H9 (cell line): ENCODE measurements at regions not wholly inside any gene's neighbourhood (a gene's known extent, or its start where the extent isn't known, plus 50 kb on each side); places are given as distances from the start of the nearest gene placed in this dataset.

Experiments
- DNase-seq: peaks from one replicate; pipeline ENCODE4 v3.0.0-alpha.2; 2017
- H2AFZ ChIP-seq: one replicate; pipeline ENCODE4 v1.6.1; 2013; ENCODE audit warnings: mild to moderate bottlenecking, low read length, control low read depth, moderate library complexity
- H2AK5ac ChIP-seq: 2 replicates; pipeline ENCODE4 v1.6.1; 2013; ENCODE audit warnings: low read length, control low read depth, mixed read lengths; ENCODE audit not compliant: insufficient read length
- H2BK120ac ChIP-seq: one replicate; pipeline ENCODE4 v1.6.1; 2013; ENCODE audit warnings: low read depth, mild to moderate bottlenecking, low read length, control low read depth, inconsistent platforms; ENCODE audit not compliant: poor library complexity, severe bottlenecking
- H2BK12ac ChIP-seq: 2 replicates; pipeline ENCODE4 v1.6.1; 2013; ENCODE audit warnings: low read length, control low read depth, mixed read lengths, low read depth; ENCODE audit not compliant: insufficient read length
- H2BK15ac ChIP-seq: 2 replicates; pipeline ENCODE4 v1.6.1; 2013; ENCODE audit warnings: low read depth, low read length, control low read depth
- H2BK20ac ChIP-seq: one replicate; pipeline ENCODE4 v1.6.1; 2013; ENCODE audit warnings: low read depth, mild to moderate bottlenecking, low read length, control low read depth, inconsistent platforms; ENCODE audit not compliant: poor library complexity, severe bottlenecking
- H2BK5ac ChIP-seq: 2 replicates; pipeline ENCODE4 v1.6.1; 2013; ENCODE audit warnings: low read length, control low read depth, mixed read lengths; ENCODE audit not compliant: insufficient read length
- H3K14ac ChIP-seq: 2 replicates; pipeline ENCODE4 v1.6.1; 2013; ENCODE audit warnings: low read length, control low read depth; ENCODE audit not compliant: insufficient read depth
- H3K18ac ChIP-seq: 2 replicates; pipeline ENCODE4 v1.6.1; 2013; ENCODE audit warnings: low read depth, mild to moderate bottlenecking, mixed read lengths, low read length, control low read depth; ENCODE audit not compliant: insufficient read length
- H3K23ac ChIP-seq: 2 replicates; pipeline ENCODE4 v1.6.1; 2013; ENCODE audit warnings: low read length, control low read depth, mixed read lengths, low read depth; ENCODE audit not compliant: insufficient read length
- H3K23me2 ChIP-seq: 2 replicates; pipeline ENCODE4 v1.6.1; 2013; ENCODE audit warnings: low read depth, mild to moderate bottlenecking, mixed read lengths, low read length, control low read depth; ENCODE audit not compliant: insufficient read length, poor library complexity, severe bottlenecking
- H3K27ac ChIP-seq: 2 replicates; pipeline ENCODE4 v1.5.1; 2013; ENCODE audit warnings: low read length, control low read depth, mixed read lengths, low read depth; ENCODE audit not compliant: insufficient read length
- H3K27me3 ChIP-seq: 2 replicates; pipeline ENCODE4 v1.6.1; 2013; ENCODE audit warnings: low read length, control low read depth, inconsistent platforms; ENCODE audit not compliant: insufficient read depth
- H3K4ac ChIP-seq: 2 replicates; pipeline ENCODE4 v1.6.1; 2013; ENCODE audit warnings: low read depth, mild to moderate bottlenecking, control low read depth, inconsistent platforms, low read length, moderate library complexity
- H3K4me1 ChIP-seq: 2 replicates; pipeline ENCODE4 v1.6.1; 2013; ENCODE audit warnings: low read length, control low read depth, inconsistent platforms; ENCODE audit not compliant: insufficient read depth
- H3K4me2 ChIP-seq: 2 replicates; pipeline ENCODE4 v1.6.1; 2013; ENCODE audit warnings: low read length, control low read depth, mixed read lengths; ENCODE audit not compliant: insufficient read length, insufficient read depth
- H3K56ac ChIP-seq: 2 replicates; pipeline ENCODE4 v1.6.1; 2013; ENCODE audit warnings: low read depth, mild to moderate bottlenecking, mixed read lengths, low read length, control low read depth; ENCODE audit not compliant: insufficient read length
- H3K79me1 ChIP-seq: 2 replicates; pipeline ENCODE4 v1.6.1; 2013; ENCODE audit warnings: low read depth, mild to moderate bottlenecking, moderate library complexity, low read length, control low read depth, inconsistent platforms; ENCODE audit not compliant: insufficient read depth, poor library complexity, severe bottlenecking
- H3K79me2 ChIP-seq: 2 replicates; pipeline ENCODE4 v1.6.1; 2013; ENCODE audit warnings: low read length, control low read depth, inconsistent platforms; ENCODE audit not compliant: insufficient read depth
- H3K9ac ChIP-seq: 2 replicates; pipeline ENCODE4 v1.6.1; 2013; ENCODE audit warnings: low read length, control low read depth, mixed read lengths; ENCODE audit not compliant: insufficient read length; ENCODE audit errors: extremely low read depth
- H3K9me3 ChIP-seq: one replicate; pipeline ENCODE4 v1.6.1; 2013; ENCODE audit warnings: low read depth, low read length, inconsistent platforms; ENCODE audit not compliant: control insufficient read depth
- H3T11ph ChIP-seq: one replicate; pipeline ENCODE4 v1.6.1; 2013; ENCODE audit warnings: mild to moderate bottlenecking, low read length, control low read depth, inconsistent platforms
- H4K20me1 ChIP-seq: one replicate; pipeline ENCODE4 v1.6.1; 2013; ENCODE audit not compliant: control insufficient read depth, insufficient read length, insufficient read depth
- H4K5ac ChIP-seq: 2 replicates; pipeline ENCODE4 v1.6.1; 2013; ENCODE audit warnings: low read depth, mild to moderate bottlenecking, mixed read lengths, low read length, control low read depth; ENCODE audit not compliant: insufficient read length
- H4K8ac ChIP-seq: replicated peaks from 2 replicates; pipeline ENCODE4 v1.6.1; 2013; ENCODE audit warnings: low read length, control low read depth, mixed read lengths, low read depth; ENCODE audit not compliant: insufficient read length
- H4K91ac ChIP-seq: 2 replicates; pipeline ENCODE4 v1.6.1; 2013; ENCODE audit warnings: low read depth, mild to moderate bottlenecking, moderate library complexity, mixed read lengths, low read length, control low read depth; ENCODE audit not compliant: insufficient read length
- H3K27ac Mint-ChIP-seq, 3 experiments: 2 replicates in 2 of 3; 3 replicates in 1 of 3; pipeline ENCODE4 v1.8.0; 2020 to 2021; ENCODE audit warnings: mixed read lengths in 3 of 3, mild to moderate bottlenecking in 1 of 3, moderate library complexity in 1 of 3
- H3K27me3 Mint-ChIP-seq: 2 replicates; pipeline ENCODE4 v1.8.0; 2021; ENCODE audit warnings: low read depth, mild to moderate bottlenecking, moderate library complexity, mixed read lengths
- H3K36me3 Mint-ChIP-seq, 3 experiments: 2 replicates in 2 of 3; 3 replicates in 1 of 3; pipeline ENCODE4 v1.8.0; 2020 to 2021; ENCODE audit warnings: low read depth in 3 of 3, mixed read lengths in 3 of 3; ENCODE audit not compliant: insufficient read depth in 1 of 3
- H3K4me1 Mint-ChIP-seq, 2 experiments: 2 replicates each; pipeline ENCODE4 v1.8.0; 2020; ENCODE audit warnings: mixed read lengths in 2 of 2
- H3K4me3 Mint-ChIP-seq, 2 experiments: 2 replicates in 1 of 2; 3 replicates in 1 of 2; pipeline ENCODE4 v1.8.0; 2020 to 2021; ENCODE audit warnings: mild to moderate bottlenecking in 2 of 2, mixed read lengths in 2 of 2, moderate library complexity in 1 of 2
- H3K9me3 Mint-ChIP-seq, 2 experiments: 2 replicates in 1 of 2; 3 replicates in 1 of 2; pipeline ENCODE4 v1.8.0; 2020; ENCODE audit warnings: mild to moderate bottlenecking in 2 of 2, mixed read lengths in 2 of 2, moderate library complexity in 1 of 2
- WGBS: extraction: QIAGEN DNeasy Blood & Tissue Kit; methylation state at CpG from one replicate; pipeline ENCODE4 v1.1.7; 2013; ENCODE audit warnings: missing lambda C conversion rate, low lambda C conversion rate, mixed read lengths; ENCODE audit not compliant: insufficient read length; ENCODE audit errors: extremely low coverage; 5-methylcytosine and 5-hydroxymethylcytosine counted together
- TF ChIP-seq, protein P1 (sequence below): fragments of 200-600 bp; sonication (generic); conservative IDR thresholded peaks from 3 replicates; pipeline ENCODE4 v1.8.0; 2021; ENCODE audit warnings: antibody characterized with exemption, mild to moderate bottlenecking

- Histone ChIP-seq H3K9ac (no peak overlapping the region), H3K27ac (no peak overlapping the region), H4K20me1 (no peaks in the 10 kb centered on the region), H2BK12ac (no peak overlapping the region), H2BK120ac (no peak overlapping the region), H2BK20ac (no peak overlapping the region), H3K4ac (no peak overlapping the region), H2BK15ac (no peak overlapping the region), H2AFZ (no peak overlapping the region), H4K8ac (no peak overlapping the region), H3T11ph (no peak overlapping the region), H3K79me2 (no peaks in the 10 kb centered on the region), H3K27me3 (no peaks in the 10 kb centered on the region), H4K91ac (no peak overlapping the region), H3K79me1 (no peaks in the 10 kb centered on the region), H3K23ac (no peak overlapping the region), H4K5ac (no peak overlapping the region), H3K4me2 (no peak overlapping the region), H3K14ac (no peak overlapping the region), H2BK5ac (no peak overlapping the region), H3K9me3 (no peaks in the 10 kb centered on the region), H2AK5ac (no peak overlapping the region), H3K4me1 (no peaks in the 10 kb centered on the region), H3K56ac (no peak overlapping the region), H3K23me2 (no peaks in the 10 kb centered on the region), H3K18ac (no peak overlapping the region)
- no CpG with 5 or more reads among the region's 14 CpGs for WGBS
- Mint-ChIP-seq H3K4me1 (peaks cover 8 to 14% of the 10 kb centered on the region in 2 experiments), H3K27ac (0 out of 7 replicates have a peak overlapping the region, but pooled peaks of 1 of the 3 experiments have one; percentile 22), H3K36me3 (no peaks in the 10 kb centered on the region), H3K9me3 (no peaks in the 10 kb centered on the region), H3K4me3 (no peak overlapping the region), H3K27me3 (no peaks in the 10 kb centered on the region)
- no peak for DNase-seq
- TF ChIP-seq, protein P1, sequence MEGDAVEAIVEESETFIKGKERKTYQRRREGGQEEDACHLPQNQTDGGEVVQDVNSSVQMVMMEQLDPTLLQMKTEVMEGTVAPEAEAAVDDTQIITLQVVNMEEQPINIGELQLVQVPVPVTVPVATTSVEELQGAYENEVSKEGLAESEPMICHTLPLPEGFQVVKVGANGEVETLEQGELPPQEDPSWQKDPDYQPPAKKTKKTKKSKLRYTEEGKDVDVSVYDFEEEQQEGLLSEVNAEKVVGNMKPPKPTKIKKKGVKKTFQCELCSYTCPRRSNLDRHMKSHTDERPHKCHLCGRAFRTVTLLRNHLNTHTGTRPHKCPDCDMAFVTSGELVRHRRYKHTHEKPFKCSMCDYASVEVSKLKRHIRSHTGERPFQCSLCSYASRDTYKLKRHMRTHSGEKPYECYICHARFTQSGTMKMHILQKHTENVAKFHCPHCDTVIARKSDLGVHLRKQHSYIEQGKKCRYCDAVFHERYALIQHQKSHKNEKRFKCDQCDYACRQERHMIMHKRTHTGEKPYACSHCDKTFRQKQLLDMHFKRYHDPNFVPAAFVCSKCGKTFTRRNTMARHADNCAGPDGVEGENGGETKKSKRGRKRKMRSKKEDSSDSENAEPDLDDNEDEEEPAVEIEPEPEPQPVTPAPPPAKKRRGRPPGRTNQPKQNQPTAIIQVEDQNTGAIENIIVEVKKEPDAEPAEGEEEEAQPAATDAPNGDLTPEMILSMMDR, result no peak
These were observed 312.9 kb downstream of the SAMD5 start for GRCh38 chr6:147821295-147821897.
